Frontal cortex (tissue), 3 donors: ENCODE measurements at regions not wholly inside any gene's neighbourhood (a gene's known extent, or its start where the extent isn't known, plus 50 kb on each side); places are given as distances from the start of the nearest gene placed in this dataset.
"Not testable (repeated sequence)": the region's sequence is repeated elsewhere in the genome, so short reads cannot be mapped to it uniquely, and the experiment has no call there.

Source experiments
- DNase-seq, 2 donors: peaks; one replicate each; pipeline ENCODE4 v3.0.0; 2012; ENCODE audit warnings: low spot score in 2 of 2
- FAIRE-seq: peaks from 2 replicates; lab custom pipeline; 2012; peaks lifted over from hg19 to GRCh38; lab: Jason Lieb, UNC
- donor health status: control.
- donor health status: control.
- donor health status: control.

- FAIRE-seq (no peak), DNase-seq (no peak)
These were observed 873.5 kb downstream of the TTLL7 start for GRCh38 chr1:83125456-83125855.

- DNase-seq (no peak), FAIRE-seq (peak; percentile 59)
These were observed 875.9 kb downstream of the TTLL7 start for GRCh38 chr1:83123019-83123418.

- no peak for FAIRE-seq
- DNase-seq = no peak
These were observed 880.5 kb downstream of the TTLL7 start for GRCh38 chr1:83118472-83118871.

GRCh38 chr1:83117030-83117429 lies 881.9 kb downstream of the TTLL7 start:
- FAIRE-seq = not testable (repeated sequence)

GRCh38 chr1:83115785-83116184 lies 883.1 kb downstream of the TTLL7 start:
- no peak for FAIRE-seq
- no peak for DNase-seq

More at GRCh38 chr1:83117030-83117429, 881.9 kb downstream of the TTLL7 start:
- not testable (repeated sequence) for DNase-seq

- FAIRE-seq (no peak), DNase-seq (no peak)
These were observed 884.6 kb downstream of the TTLL7 start for GRCh38 chr1:83114136-83114834.

GRCh38 chr1:83113652-83114051 lies 885.3 kb downstream of the TTLL7 start:
- no peak for DNase-seq
- no peak for FAIRE-seq

- DNase-seq (no peak), FAIRE-seq (no peak)
These were observed 886.6 kb downstream of the TTLL7 start for GRCh38 chr1:83112248-83112885.

- no peak for DNase-seq
- no peak for FAIRE-seq
These were observed 888.8 kb downstream of the TTLL7 start for GRCh38 chr1:83110156-83110555.

- DNase-seq (no peak), FAIRE-seq (no peak)
These were observed 889.2 kb downstream of the TTLL7 start for GRCh38 chr1:83109692-83110091.

GRCh38 chr1:83104558-83104957 lies 894.4 kb downstream of the TTLL7 start:
- FAIRE-seq (no peak), DNase-seq (no peak)

- FAIRE-seq (no peak), DNase-seq (no peak)
These were observed 895.6 kb downstream of the TTLL7 start for GRCh38 chr1:83103341-83103740.

- DNase-seq (no peak), FAIRE-seq (no peak)
These were observed 896.3 kb downstream of the TTLL7 start for GRCh38 chr1:83102630-83103071.

GRCh38 chr1:83101406-83101805 lies 897.5 kb downstream of the TTLL7 start:
- FAIRE-seq (no peak), DNase-seq (no peak)

- DNase-seq = no peak
- FAIRE-seq = peak; percentile 64
These were observed 898.8 kb downstream of the TTLL7 start for GRCh38 chr1:83100133-83100532.

- DNase-seq = no peak
- no peak for FAIRE-seq
These were observed 900.1 kb downstream of the TTLL7 start for GRCh38 chr1:83098791-83099190.

- no peak for DNase-seq
- no peak for FAIRE-seq
These were observed 900.8 kb downstream of the TTLL7 start for GRCh38 chr1:83098131-83098530.

GRCh38 chr1:83097715-83098114 lies 901.2 kb downstream of the TTLL7 start:
- no peak for FAIRE-seq

GRCh38 chr1:83095570-83095969 lies 903.4 kb downstream of the TTLL7 start:
- no peak for FAIRE-seq
- DNase-seq = no peak

More at GRCh38 chr1:83097715-83098114, 901.2 kb downstream of the TTLL7 start:
- DNase-seq = no peak

- FAIRE-seq (no peak), DNase-seq (no peak)
These were observed 908.7 kb downstream of the TTLL7 start for GRCh38 chr1:83090195-83090594.

- no peak for FAIRE-seq
- DNase-seq = no peak
These were observed 911.1 kb downstream of the TTLL7 start for GRCh38 chr1:83087851-83088250.
